ENCODE measurements at regions not wholly inside any gene's neighbourhood (a gene's known extent, or its start where the extent isn't known, plus 50 kb on each side); places are given as distances from the start of the nearest gene placed in this dataset.

DNA sequence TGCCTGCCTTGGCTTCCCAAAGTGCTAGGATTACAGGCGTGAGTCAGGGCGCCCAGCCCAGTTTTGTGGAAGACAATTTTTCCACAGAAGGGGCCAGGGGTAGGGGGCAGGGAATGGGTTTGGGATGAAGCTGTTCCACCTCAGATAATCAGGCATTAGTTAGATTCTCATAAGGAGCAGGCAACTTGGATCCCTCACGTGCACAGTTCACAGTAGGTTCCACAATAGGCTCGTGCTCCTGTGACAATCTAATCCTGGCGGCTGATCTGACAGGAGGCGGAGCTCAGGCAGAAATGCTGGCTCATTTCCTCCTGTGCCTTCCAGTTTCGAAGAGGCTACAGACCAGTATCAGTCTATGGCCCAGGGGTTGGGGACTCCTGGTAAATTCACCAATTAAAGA lies 491.6 kb upstream of the AADAT start:
- H3K36me3 ChIP-seq (ENCODE audit: insufficient read depth, low read length), result no peaks in the 10 kb centered on the region
- H3K4me1 ChIP-seq (ENCODE audit: insufficient read depth, low read length), result no peaks in the 10 kb centered on the region
- H3K79me2 ChIP-seq (ENCODE audit: insufficient read depth, low read length), result no peaks in the 10 kb centered on the region
- DNase-seq (ENCODE audit: insufficient read length, low spot score, missing footprints), result no peak
- H3K4me3 ChIP-seq (ENCODE audit: insufficient read depth, low read length), result no peak overlapping the region
- no peak overlapping the region for H3K4me2 ChIP-seq (ENCODE audit: insufficient read depth, low read length)
- TF ChIP-seq, protein P1, sequence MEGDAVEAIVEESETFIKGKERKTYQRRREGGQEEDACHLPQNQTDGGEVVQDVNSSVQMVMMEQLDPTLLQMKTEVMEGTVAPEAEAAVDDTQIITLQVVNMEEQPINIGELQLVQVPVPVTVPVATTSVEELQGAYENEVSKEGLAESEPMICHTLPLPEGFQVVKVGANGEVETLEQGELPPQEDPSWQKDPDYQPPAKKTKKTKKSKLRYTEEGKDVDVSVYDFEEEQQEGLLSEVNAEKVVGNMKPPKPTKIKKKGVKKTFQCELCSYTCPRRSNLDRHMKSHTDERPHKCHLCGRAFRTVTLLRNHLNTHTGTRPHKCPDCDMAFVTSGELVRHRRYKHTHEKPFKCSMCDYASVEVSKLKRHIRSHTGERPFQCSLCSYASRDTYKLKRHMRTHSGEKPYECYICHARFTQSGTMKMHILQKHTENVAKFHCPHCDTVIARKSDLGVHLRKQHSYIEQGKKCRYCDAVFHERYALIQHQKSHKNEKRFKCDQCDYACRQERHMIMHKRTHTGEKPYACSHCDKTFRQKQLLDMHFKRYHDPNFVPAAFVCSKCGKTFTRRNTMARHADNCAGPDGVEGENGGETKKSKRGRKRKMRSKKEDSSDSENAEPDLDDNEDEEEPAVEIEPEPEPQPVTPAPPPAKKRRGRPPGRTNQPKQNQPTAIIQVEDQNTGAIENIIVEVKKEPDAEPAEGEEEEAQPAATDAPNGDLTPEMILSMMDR (IDR thresholded peaks at IDR 0.05; ENCODE audit: extremely low read depth, low read depth, low read length), result no peak
- H4K20me1 ChIP-seq (ENCODE audit: insufficient read depth, low read length), result no peaks in the 10 kb centered on the region
- no peaks in the 10 kb centered on the region for H3K9me3 ChIP-seq (ENCODE audit: low read depth, low read length)
- no peak overlapping the region for H3K27ac ChIP-seq (ENCODE audit: low read depth, low read length)
- H2AFZ ChIP-seq (ENCODE audit: low read length), result no peak overlapping the region
- no peaks in the 10 kb centered on the region for H3K27me3 ChIP-seq (ENCODE audit: insufficient read depth, low read length)

DNA sequence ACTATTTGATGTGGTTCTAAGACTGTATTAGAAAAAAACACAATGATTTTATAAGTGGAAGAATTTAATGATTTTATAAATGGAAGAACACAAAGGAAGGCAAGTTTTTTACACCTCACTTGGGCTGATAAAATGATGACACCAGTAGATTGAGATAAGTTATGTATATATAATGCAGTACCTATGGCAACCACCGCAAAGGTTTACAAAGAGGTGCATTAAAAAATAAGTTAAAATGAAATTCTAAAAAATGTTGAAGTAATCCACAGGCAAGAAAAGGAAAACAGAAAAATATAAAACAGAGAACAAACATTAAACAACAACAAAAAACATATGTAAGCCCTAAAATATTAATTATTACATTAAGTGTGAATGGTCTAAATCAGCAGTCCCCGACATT lies 490.9 kb upstream of the AADAT start:
- TF ChIP-seq, protein P1 (IDR thresholded peaks at IDR 0.05; ENCODE audit: extremely low read depth, low read depth, low read length), result no peak
- H3K4me1 ChIP-seq (ENCODE audit: insufficient read depth, low read length), result no peaks in the 10 kb centered on the region
- no peaks in the 10 kb centered on the region for H3K27me3 ChIP-seq (ENCODE audit: insufficient read depth, low read length)
- no peaks in the 10 kb centered on the region for H3K36me3 ChIP-seq (ENCODE audit: insufficient read depth, low read length)
- H3K4me2 ChIP-seq (ENCODE audit: insufficient read depth, low read length), result no peak overlapping the region
- DNase-seq (ENCODE audit: insufficient read length, low spot score, missing footprints), result no peak
- no peaks in the 10 kb centered on the region for H3K79me2 ChIP-seq (ENCODE audit: insufficient read depth, low read length)
- no peak overlapping the region for H2AFZ ChIP-seq (ENCODE audit: low read length)
- no peaks in the 10 kb centered on the region for H3K9me3 ChIP-seq (ENCODE audit: low read depth, low read length)
- H3K4me3 ChIP-seq (ENCODE audit: insufficient read depth, low read length), result no peak overlapping the region
- H3K27ac ChIP-seq (ENCODE audit: low read depth, low read length), result no peak overlapping the region
- no peaks in the 10 kb centered on the region for H4K20me1 ChIP-seq (ENCODE audit: insufficient read depth, low read length)

DNA sequence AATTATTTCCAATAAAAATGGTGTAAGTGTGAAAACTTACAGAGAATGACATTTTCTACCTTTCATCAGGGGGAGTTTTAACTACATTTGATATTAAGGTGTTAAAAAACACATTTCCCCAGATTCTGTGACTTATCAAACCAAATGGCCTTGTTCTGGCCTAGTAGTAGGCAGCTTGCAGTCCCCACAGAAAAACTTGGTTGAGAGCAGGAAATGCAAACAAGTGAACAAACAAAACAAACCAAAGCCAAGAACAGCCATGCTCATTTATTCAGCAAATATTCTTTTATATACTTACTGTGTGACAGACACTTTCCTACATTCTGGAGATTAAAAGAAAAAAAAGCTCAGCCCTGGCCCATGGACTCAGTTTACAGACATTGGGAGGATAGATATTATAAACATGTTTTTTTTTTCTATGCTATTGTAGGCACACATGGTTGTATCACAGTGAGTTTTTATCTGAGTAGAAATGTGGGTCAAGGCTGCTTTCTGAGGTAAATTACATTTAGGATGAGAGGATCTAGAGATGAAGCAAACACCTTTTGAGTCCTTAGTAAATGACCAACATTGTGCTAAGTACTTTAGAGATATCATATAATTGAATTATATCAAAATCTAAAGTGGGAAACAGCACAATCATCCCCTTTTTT lies 449.2 kb upstream of the AADAT start:
- no peaks in the 10 kb centered on the region for H3K9me3 ChIP-seq (ENCODE audit: low read depth, low read length)
- no peak for DNase-seq (ENCODE audit: insufficient read length, low spot score, missing footprints)
- no peaks in the 10 kb centered on the region for H3K4me1 ChIP-seq (ENCODE audit: insufficient read depth, low read length)
- no peak overlapping the region for H2AFZ ChIP-seq (ENCODE audit: low read length)
- no peak overlapping the region for H3K4me2 ChIP-seq (ENCODE audit: insufficient read depth, low read length)
- no peaks in the 10 kb centered on the region for H4K20me1 ChIP-seq (ENCODE audit: insufficient read depth, low read length)
- H3K27ac ChIP-seq (ENCODE audit: low read depth, low read length), result no peak overlapping the region
- H3K27me3 ChIP-seq (ENCODE audit: insufficient read depth, low read length), result no peaks in the 10 kb centered on the region
- TF ChIP-seq, protein P1 (IDR thresholded peaks at IDR 0.05; ENCODE audit: extremely low read depth, low read depth, low read length), result no peak
- no peaks in the 10 kb centered on the region for H3K79me2 ChIP-seq (ENCODE audit: insufficient read depth, low read length)
- no peak overlapping the region for H3K4me3 ChIP-seq (ENCODE audit: insufficient read depth, low read length)
- no peaks in the 10 kb centered on the region for H3K36me3 ChIP-seq (ENCODE audit: insufficient read depth, low read length)

DNA sequence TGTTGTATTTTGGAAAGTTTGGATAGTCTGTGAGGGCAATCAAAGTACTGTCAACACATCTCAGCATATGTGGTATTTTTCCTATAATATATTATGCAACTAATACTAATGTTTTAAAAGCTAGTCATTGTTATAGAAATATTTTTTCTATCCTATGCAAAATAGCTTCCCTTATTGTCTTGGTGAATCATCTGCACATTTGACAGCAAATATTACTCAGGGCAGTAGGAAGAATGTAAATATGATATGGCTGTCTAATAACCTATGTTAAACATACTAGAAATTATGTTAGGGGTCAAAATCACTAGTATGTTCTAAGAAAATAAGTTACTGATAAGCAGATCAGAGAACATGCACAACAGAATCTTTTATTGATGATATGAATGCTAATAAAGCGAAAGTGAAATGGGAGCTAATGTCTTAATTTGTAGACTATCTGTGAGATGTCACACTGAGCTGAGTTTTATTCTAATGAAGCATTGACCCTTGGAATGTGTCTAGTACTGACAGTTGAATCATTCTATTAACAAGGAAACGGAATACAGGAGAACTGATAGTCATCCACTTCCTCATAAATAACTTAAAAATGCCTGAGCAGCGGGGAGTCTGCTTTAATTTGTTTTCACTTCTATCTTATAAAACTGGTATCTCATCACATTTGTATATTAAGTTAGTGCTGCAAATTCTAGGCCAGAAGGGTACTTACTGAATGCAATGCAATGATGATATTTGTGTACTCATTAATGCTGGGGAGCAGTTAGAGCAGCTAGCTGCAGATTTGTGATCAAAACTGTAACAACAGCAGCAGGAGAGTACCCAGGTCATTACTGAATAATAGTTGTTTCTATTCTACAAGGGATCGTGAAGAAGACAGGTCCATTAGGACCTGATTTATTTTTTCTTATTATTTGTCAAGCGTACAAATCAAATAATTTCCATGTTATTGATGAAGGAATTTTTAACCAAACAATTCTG lies 440.3 kb upstream of the AADAT start:
- no peak overlapping the region for H3K27ac ChIP-seq (ENCODE audit: low read depth, low read length)
- no peaks in the 10 kb centered on the region for H3K36me3 ChIP-seq (ENCODE audit: insufficient read depth, low read length)
- DNase-seq (ENCODE audit: insufficient read length, low spot score, missing footprints), result no peak
- no peak overlapping the region for H3K4me2 ChIP-seq (ENCODE audit: insufficient read depth, low read length)
- H3K9me3 ChIP-seq (ENCODE audit: low read depth, low read length), result no peaks in the 10 kb centered on the region
- H3K4me3 ChIP-seq (ENCODE audit: insufficient read depth, low read length), result no peak overlapping the region
- H2AFZ ChIP-seq (ENCODE audit: low read length), result no peak overlapping the region
- no peaks in the 10 kb centered on the region for H3K79me2 ChIP-seq (ENCODE audit: insufficient read depth, low read length)
- TF ChIP-seq, protein P1 (IDR thresholded peaks at IDR 0.05; ENCODE audit: extremely low read depth, low read depth, low read length), result no peak
- H3K4me1 ChIP-seq (ENCODE audit: insufficient read depth, low read length), result no peaks in the 10 kb centered on the region
- no peaks in the 10 kb centered on the region for H4K20me1 ChIP-seq (ENCODE audit: insufficient read depth, low read length)
- no peaks in the 10 kb centered on the region for H3K27me3 ChIP-seq (ENCODE audit: insufficient read depth, low read length)

Data from osteoblast (primary cell).